Pancreas (tissue), 10 donors: ENCODE measurements at regions not wholly inside any gene's neighbourhood (a gene's known extent, or its start where the extent isn't known, plus 50 kb on each side); places are given as distances from the start of the nearest gene placed in this dataset.

Experiments
- ATAC-seq, 4 donors: fragments of 200-7000 bp; cut with Tn5 transposase; one replicate each; pipeline versions ENCODE4 v1.8.0 to v1.9.1; 2020; ENCODE audit warnings: mild to moderate bottlenecking in 4 of 4, moderate library complexity in 4 of 4
- DNase-seq, 6 donors: peaks; one replicate each; pipeline ENCODE4 v3.0.0-alpha.2; 2020
- FAIRE-seq: peaks from 2 replicates; lab custom pipeline; 2012; peaks lifted over from hg19 to GRCh38; lab: Jason Lieb, UNC
- H3K27ac ChIP-seq, 4 donors: fragments of 200-600 bp; sonication (generic); 1 replicate in 3 of 4; 2 replicates in 1 of 4; pipeline versions ENCODE4 v1.5.0 to v1.8.0; 2020
- H3K27me3 ChIP-seq, 4 donors: fragments of 200-600 bp; one replicate each; pipeline ENCODE4 v1.8.0; 2021
- H3K36me3 ChIP-seq, 3 donors: fragments of 200-600 bp; sonication (generic) in 1 of 3; one replicate each; pipeline versions ENCODE4 v1.5.0 to v1.8.0; 2020 to 2021
- H3K4me1 ChIP-seq, 3 donors: fragments of 200-600 bp; one replicate each; pipeline ENCODE4 v1.8.0; 2021
- H3K4me3 ChIP-seq, 4 donors: fragments of 200-600 bp; sonication (generic) in 2 of 4; one replicate each; pipeline versions ENCODE4 v1.5.0 to v1.8.0; 2020 to 2021
- H3K9me3 ChIP-seq, 4 donors: fragments of 200-600 bp; one replicate each; pipeline ENCODE4 v1.8.0; 2021
- WGBS, 2 donors: extraction: QIAGEN DNeasy Blood & Tissue Kit; methylation state at CpG; one replicate each; pipeline ENCODE4 v1.1.7; 2013; 5-methylcytosine and 5-hydroxymethylcytosine counted together
- intact Hi-C, 3 donors: fragments of 100-400 bp; cut with DNase I; formaldehyde crosslinking; loops; one replicate each; pipeline versions ENCODE4 v1.11.1 to v1.14.2; 2022
- TF ChIP-seq, protein P1 (sequence below), 4 donors: fragments of 200-600 bp; sonication (generic) in 3 of 4; IDR thresholded peaks; one replicate each; pipeline versions ENCODE4 v1.5.0 to v1.8.0; 2021; ENCODE audit warnings: antibody characterized with exemption in 4 of 4
- donor health status: healthy with polysubstance abuse.
- donor health status: DM: no; HTN: no; CAD: no; lungs with moderate emphysema.
- donor health status: DM: no; HTN: no; CAD: no.
- donor health status: control.
- donor health status: control.
- donor health status: Bipolar disorder and iron deficiency.
- donor health status: DM: yes; HTN: yes; CAD: no.
- donor health status: DM: no; HTN: no; CAD: no.
- donor health status: DM: no; HTN: no; CAD: no.
- donor health status: DM: yes; HTN: yes; CAD: no.

DNA sequence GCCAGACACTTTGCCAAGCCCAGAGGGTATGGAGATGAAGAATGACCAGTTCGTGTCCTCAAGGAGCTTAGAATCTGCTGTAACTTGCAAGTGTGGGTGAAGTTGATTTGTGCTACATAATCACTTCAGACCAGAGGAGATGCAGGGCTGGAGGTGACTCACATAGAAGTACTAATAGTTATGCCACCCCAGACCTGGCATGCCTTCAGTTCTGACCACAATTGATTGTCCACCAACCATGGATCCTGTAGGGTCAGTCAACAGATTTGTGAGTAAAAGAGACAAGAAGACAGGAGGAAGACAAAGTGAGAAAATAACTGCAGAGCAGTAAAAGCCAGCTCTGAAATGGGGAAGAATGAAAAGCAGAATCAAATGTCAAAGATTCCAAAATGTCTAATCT lies 51.2 kb upstream of the BMPER start:
- H3K36me3 ChIP-seq = no peaks in the 10 kb centered on the region
- WGBS, 2 donors = 58 to 83% methylated on average over 1 of the region's 1 CpG
- H3K9me3 ChIP-seq = no peaks in the 10 kb centered on the region
- intact Hi-C loops = no loop called here
- H3K4me3 ChIP-seq = no peak overlapping the region
- no peaks in the 10 kb centered on the region for H3K4me1 ChIP-seq
- no peak for DNase-seq
- TF ChIP-seq, protein P1, sequence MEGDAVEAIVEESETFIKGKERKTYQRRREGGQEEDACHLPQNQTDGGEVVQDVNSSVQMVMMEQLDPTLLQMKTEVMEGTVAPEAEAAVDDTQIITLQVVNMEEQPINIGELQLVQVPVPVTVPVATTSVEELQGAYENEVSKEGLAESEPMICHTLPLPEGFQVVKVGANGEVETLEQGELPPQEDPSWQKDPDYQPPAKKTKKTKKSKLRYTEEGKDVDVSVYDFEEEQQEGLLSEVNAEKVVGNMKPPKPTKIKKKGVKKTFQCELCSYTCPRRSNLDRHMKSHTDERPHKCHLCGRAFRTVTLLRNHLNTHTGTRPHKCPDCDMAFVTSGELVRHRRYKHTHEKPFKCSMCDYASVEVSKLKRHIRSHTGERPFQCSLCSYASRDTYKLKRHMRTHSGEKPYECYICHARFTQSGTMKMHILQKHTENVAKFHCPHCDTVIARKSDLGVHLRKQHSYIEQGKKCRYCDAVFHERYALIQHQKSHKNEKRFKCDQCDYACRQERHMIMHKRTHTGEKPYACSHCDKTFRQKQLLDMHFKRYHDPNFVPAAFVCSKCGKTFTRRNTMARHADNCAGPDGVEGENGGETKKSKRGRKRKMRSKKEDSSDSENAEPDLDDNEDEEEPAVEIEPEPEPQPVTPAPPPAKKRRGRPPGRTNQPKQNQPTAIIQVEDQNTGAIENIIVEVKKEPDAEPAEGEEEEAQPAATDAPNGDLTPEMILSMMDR (IDR thresholded peaks at IDR 0.05) = no peak
- H3K27ac ChIP-seq = no peak overlapping the region
- ATAC-seq = no peak
- FAIRE-seq = no peak
- no peaks in the 10 kb centered on the region for H3K27me3 ChIP-seq

DNA sequence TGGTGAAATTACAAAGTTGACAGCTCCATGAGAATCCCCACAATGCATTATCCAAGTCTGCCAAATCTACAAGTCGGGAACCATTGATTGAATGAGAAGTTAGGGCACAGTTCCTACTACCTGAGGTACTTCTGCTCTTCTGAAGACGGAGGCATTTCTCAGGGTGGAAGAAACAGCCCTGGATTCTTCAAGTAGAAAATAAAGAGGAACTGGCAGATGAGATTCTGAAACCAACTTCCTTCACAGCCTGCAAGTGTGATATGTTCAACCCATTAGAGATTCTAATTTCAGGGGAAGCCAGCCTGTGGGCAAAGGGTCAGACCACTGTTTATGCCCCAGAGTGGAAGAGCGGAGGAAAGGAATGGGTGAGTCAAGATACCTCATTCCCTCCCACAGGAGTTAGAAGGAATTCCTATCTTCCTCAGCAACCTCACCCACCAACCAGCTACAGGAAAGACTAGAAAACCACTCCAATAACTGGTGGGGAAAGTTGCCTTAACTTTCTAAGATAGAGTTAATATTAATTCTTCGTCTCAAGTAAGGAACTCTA lies 50.5 kb upstream of the BMPER start:
- FAIRE-seq = no peak
- Histone ChIP-seq H3K4me3 (no peak overlapping the region), H3K36me3 (no peaks in the 10 kb centered on the region), H3K9me3 (no peaks in the 10 kb centered on the region), H3K27ac (no peak overlapping the region), H3K4me1 (no peaks in the 10 kb centered on the region), H3K27me3 (no peaks in the 10 kb centered on the region)
- TF ChIP-seq, protein P1 (IDR thresholded peaks at IDR 0.05) = no peak
- no peak for ATAC-seq
- intact Hi-C loops = no loop called here
- 78 to 83% methylated on average over 4 of the region's 4 CpGs for WGBS, 2 donors
- no peak for DNase-seq
